ENCODE measurements at regions not wholly inside any gene's neighbourhood (a gene's known extent, or its start where the extent isn't known, plus 50 kb on each side); places are given as distances from the start of the nearest gene placed in this dataset.
"Not testable (repeated sequence)": the region's sequence is repeated elsewhere in the genome, so short reads cannot be mapped to it uniquely, and the experiment has no call there.

GRCh38 chr18:60202708-60203107, 169.9 kb downstream of the MC4R start:
- no peak for DNase-seq (ENCODE audit: low spot score)

DNA sequence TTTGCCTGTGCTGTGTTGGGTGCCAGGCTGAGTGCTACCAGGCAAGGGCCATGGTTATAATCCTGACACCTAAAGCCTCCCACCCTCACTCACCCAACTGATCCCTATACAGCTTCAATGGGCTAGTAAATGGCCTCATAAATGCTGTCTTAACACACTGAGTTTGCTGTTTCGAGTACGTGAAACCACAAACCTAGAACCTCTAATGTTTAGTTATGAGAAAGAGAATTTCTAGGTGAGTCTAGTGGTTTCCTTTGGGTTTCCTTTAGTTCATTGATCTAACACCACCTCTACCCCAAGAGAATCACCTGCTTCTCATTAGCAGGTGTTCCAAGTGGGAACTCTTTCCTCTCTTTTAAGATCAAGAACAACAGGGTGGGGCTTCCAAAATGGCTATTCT, 172.0 kb downstream of the MC4R start:
- no peak for DNase-seq (ENCODE audit: low spot score)

DNA sequence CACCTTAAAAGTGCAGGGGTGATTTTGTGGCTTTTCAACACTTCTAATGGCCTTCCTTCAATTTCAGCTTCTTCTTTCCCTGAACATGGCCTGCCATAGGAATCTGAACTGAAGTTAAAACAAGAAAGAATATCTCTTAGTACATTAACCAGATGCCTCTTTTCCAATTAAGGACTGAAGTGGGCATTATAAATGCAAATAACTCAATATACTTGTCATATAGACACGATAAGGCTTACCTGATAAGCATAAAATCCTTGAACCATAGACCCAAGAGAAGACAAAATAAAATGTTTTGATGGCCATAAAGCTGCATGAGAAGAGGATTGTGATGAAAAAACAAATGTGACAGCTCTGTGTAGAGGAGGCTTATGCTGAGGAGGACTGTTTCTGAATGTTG, 173.1 kb downstream of the MC4R start:
- DNase-seq (ENCODE audit: low spot score) = no peak

GRCh38 chr18:60197671-60198462, 174.7 kb downstream of the MC4R start:
- DNase-seq (ENCODE audit: low spot score) = no peak

GRCh38 chr18:60196836-60197606, 175.6 kb downstream of the MC4R start:
- no peak for DNase-seq (ENCODE audit: low spot score)

- DNase-seq (ENCODE audit: low spot score) = no peak
Observed at GRCh38 chr18:60193780-60194179, 178.8 kb downstream of the MC4R start.

GRCh38 chr18:60191926-60192325, 180.6 kb downstream of the MC4R start:
- no peak for DNase-seq (ENCODE audit: low spot score)

GRCh38 chr18:60189856-60190255, 182.7 kb downstream of the MC4R start:
- no peak for DNase-seq (ENCODE audit: low spot score)

- DNase-seq (ENCODE audit: low spot score) = no peak
Observed at GRCh38 chr18:60188958-60189357, 183.6 kb downstream of the MC4R start.

DNA sequence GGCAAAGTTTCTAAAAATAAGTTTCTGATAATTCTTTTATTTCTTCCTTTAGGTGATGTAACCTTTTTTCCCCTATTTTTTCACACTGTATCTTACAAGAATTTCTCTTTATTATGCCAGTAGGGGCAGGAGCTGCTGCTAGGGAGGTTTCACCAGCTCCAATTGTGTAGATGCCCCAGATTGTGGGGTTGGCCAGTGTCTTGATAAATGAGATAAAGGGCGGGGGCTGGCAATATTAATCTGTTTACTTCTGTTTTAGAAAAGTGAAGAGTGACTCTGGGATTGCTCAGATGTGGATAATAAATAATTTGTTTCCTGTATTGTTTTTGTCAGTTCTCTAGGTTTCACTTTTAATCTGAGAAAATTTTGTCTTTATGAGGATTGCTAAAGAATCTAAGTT, 190.4 kb downstream of the MC4R start:
- DNase-seq (ENCODE audit: low spot score) = no peak

DNA sequence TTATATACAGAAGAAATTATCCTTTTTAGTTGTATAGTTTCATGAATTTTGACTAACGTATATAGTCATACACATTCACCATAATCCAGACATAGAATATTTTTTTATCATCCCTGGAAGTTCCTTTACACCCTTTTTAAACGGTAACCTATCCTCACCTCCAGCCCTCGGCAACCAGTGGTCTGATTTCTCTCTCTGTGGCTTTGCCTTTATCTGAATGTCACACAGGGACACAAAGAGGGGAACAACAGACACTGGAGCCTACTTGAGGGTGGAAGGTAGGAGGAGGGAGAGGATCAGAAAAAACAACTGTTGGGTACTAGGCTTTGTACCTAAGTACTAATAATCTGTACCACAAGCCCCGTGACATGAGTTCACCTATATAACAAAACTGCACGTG, 191.9 kb downstream of the MC4R start:
- no peak for DNase-seq (ENCODE audit: low spot score)

DNA sequence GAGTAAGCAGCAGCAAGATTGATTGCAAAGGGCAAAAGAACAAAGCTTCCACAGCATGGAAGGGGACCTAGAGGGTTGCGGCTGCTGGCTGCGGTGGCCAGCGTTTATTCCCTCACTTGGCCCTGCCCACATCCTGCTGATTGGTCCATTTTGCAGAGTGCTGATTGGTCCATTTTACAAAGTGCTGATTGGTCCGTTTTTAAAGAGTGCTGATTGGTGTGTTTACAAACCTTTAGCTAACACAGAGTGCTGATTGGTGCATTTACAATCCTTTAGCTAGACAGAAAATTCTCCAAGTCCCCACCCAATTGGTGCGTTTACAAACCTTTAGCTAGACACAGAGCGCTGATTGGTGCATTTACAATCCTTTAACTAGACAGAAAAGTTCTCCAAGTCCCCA, 194.4 kb downstream of the MC4R start:
- not testable (repeated sequence) for DNase-seq (ENCODE audit: low spot score)

DNA sequence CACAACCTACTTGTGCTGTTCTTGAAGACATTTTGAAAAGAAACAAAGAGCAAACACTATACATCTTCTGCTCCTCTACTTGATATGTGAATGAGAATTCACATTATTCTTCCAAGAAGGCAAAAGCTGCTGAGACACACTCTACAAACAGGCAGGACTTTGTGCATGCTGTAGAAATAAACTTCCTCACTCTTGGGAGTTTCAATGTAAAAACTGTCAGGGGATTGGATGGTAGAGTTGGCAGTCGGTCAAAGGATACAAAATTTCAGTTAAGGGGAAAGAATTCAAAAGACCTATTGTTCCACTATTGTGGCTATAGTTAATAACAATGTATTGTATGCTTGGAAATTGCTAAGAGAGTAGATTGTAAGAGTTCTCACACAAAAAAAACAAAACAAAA, 196.3 kb downstream of the MC4R start:
- DNase-seq (ENCODE audit: low spot score) = no peak

DNA sequence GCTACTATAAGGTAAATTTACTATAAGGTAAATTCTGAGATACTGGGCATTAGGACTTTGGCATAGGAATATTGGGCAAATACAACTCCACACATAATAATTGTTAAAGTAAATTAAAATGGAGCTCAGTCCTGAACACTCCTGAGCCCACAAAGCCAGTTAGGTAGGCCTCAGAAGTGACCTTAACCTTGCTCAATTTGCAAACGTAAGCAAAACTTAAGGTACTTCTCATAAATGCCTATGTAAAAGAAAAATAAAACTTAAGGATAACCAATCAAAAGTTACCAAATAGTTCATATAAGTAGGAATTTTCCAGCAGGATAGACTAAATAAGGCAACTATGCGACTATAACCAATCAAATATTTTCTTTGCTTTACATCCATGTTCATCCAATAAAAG, 197.7 kb downstream of the MC4R start:
- no peak for DNase-seq (ENCODE audit: low spot score)

- no peak for DNase-seq (ENCODE audit: low spot score)
Observed at GRCh38 chr18:60172030-60172429, 200.5 kb downstream of the MC4R start.

DNA sequence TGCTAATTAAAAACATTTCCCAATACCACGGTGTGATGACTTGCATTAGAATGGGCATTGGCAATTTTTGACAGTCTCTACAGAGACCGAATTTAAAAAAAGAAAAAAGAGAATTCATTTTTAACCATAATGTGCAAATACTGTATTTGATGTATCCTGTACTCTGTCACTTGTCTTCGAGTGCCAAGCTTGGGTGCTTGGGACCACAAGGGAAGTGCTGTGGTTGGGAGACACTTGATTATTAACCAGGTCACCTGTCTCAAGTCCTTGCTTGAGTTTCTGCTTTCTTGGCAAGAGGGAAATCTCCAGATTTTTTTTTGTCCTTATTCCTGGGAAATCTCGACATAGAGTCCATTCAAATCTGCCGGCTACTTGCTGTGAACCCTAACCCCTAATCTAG, 209.0 kb downstream of the MC4R start:
- no peak for DNase-seq (ENCODE audit: low spot score)

DNA sequence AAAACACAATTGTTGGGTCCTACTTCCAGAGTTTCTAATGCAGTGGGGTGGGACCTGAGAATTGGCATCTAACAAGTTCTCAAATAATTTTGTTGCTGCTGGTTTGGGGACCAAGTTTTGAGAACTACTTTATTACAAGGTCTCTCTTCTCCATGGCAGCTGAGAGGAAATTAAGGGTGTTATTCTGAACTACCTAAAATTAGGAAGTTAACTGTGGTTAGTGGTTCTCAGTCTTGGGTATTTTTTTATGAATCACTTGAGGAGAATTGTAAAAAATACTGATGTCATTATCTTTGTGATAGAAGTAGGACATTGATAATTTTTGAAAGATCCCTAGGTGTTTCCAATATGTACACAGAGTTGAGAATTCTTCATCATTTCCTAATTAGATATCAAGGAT, 210.2 kb downstream of the MC4R start:
- no peak for DNase-seq (ENCODE audit: low spot score)

- no peak for DNase-seq (ENCODE audit: low spot score)
Observed at GRCh38 chr18:60157810-60158209, 214.8 kb downstream of the MC4R start.

DNA sequence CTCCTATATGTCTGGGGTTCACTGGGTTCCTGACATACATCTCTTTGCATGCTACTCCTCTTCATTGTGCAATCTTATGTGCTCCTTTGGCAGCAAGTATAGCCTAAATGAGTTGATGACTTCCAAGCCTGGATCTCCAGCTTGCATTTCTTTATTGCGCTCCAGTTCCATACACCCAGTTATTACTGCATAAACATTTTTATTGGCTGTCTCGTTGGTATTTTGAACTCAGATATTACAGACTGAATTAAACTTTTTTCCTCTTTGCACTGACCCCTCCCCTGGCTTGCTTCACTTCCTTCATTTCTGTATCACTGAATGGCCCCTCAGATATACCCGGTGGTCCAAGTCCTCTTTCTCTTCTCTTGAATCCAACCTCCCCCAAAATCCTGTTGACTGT, 219.2 kb downstream of the MC4R start:
- no peak for DNase-seq (ENCODE audit: low spot score)

- no peak for DNase-seq (ENCODE audit: low spot score)
Observed at GRCh38 chr18:60149316-60149715, 223.3 kb downstream of the MC4R start.

DNA sequence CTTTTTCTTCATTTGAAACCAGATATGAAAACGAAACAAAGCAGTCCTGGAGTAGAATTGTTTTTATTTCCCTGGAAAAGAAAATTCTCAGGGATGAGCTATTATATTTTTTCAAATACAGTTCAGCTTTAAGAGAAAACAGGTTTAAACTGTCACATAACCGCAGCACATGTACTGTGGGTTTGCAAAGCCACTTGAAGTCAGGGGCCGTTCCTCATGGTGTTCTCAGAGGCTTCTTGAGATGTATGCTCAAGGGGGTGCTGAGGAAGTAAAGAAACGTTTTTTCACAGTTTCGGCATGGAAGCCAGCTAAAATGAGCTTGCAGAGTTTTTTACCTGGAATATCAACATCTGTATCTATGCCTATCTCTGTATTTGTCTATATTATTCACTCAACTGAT, 225.3 kb downstream of the MC4R start:
- DNase-seq (ENCODE audit: low spot score) = no peak

- no peak for DNase-seq (ENCODE audit: low spot score)
Observed at GRCh38 chr18:60146220-60146960, 226.2 kb downstream of the MC4R start.

- DNase-seq (ENCODE audit: low spot score) = no peak
Observed at GRCh38 chr18:60145776-60146175, 226.8 kb downstream of the MC4R start.

All from CD4-positive, alpha-beta T cell treated with Interleukin-15 for 4 hours (primary cell).